Endothelial cell of umbilical vein (primary cell): ENCODE measurements at regions not wholly inside any gene's neighbourhood (a gene's known extent, or its start where the extent isn't known, plus 50 kb on each side); places are given as distances from the start of the nearest gene placed in this dataset.

Source experiments
- BruUV-seq: library from RNA; stranded (reverse); fragments of 400-500 nt; replicated peaks from 2 replicates; lab custom pipeline; 2021; lab: Mats Ljungman, UMichigan
- CTCF ChIA-PET: fragments of 300-600, 350-600 bp; sonication (Branson Sonifier 250); formaldehyde crosslinking; loops from one replicate; lab custom pipeline; 2021; ENCODE audit warnings: antibody characterized with exemption, inconsistent platforms; lab: Charles Lee
- POLR2A ChIA-PET: fragments of 300-600, 350-600 bp; sonication (Branson Sonifier 250); formaldehyde crosslinking; loops from one replicate; lab custom pipeline; 2021; ENCODE audit warnings: antibody characterized with exemption, inconsistent platforms; lab: Charles Lee
- DNase-seq: peaks from one replicate; pipeline ENCODE4 v3.0.0-alpha.2; 2011; ENCODE audit warnings: low read depth, low spot score
- FAIRE-seq: peaks from 2 replicates; lab custom pipeline; 2011; peaks lifted over from hg19 to GRCh38; lab: Jason Lieb, UNC
- H2AFZ ChIP-seq: 2 replicates; pipeline ENCODE4 v1.6.0; 2012; ENCODE audit warnings: low read depth, low read length, control low read depth, inconsistent platforms
- H3K27ac ChIP-seq: 2 replicates; pipeline ENCODE4 v1.5.1; 2011; ENCODE audit warnings: low read depth, mild to moderate bottlenecking, control low read depth, low read length, moderate library complexity; ENCODE audit not compliant: insufficient read depth
- H3K27me3 ChIP-seq, 2 experiments: 2 replicates each; pipeline versions ENCODE4 v1.6.0 to v1.6.1; 2011; ENCODE audit warnings: low read length in 2 of 2, mixed read lengths in 1 of 2; ENCODE audit not compliant: control insufficient read depth in 2 of 2, insufficient read depth in 2 of 2
- H3K36me3 ChIP-seq, 2 experiments: 2 replicates in 1 of 2; 3 replicates in 1 of 2; pipeline ENCODE4 v1.5.1; 2011; ENCODE audit warnings: low read length in 2 of 2, mild to moderate bottlenecking in 1 of 2, moderate library complexity in 1 of 2; ENCODE audit not compliant: control insufficient read depth in 2 of 2, insufficient read depth in 2 of 2; ENCODE audit errors: extremely low read depth in 1 of 2
- H3K4me1 ChIP-seq: 3 replicates; pipeline ENCODE4 v1.5.1; 2011; ENCODE audit warnings: mild to moderate bottlenecking, low read length; ENCODE audit not compliant: control insufficient read depth, insufficient read depth; ENCODE audit errors: extremely low read depth
- H3K4me2 ChIP-seq: 2 replicates; pipeline ENCODE4 v1.6.1; 2011; ENCODE audit warnings: low read length, control low read depth, mixed read lengths; ENCODE audit not compliant: insufficient read depth
- H3K4me3 ChIP-seq, 3 experiments: fragments of 200-600 bp in 1 of 3; sonication (generic), shearing (Covaris generic) in 1 of 3; replicated peaks in 1 of 3; 2 replicates each; pipeline ENCODE4 v1.5.1; 2011 to 2016; ENCODE audit warnings: control low read depth in 3 of 3, low read length in 3 of 3, mild to moderate bottlenecking in 2 of 3, inconsistent platforms in 1 of 3, low read depth in 1 of 3, moderate library complexity in 1 of 3; ENCODE audit not compliant: insufficient read depth in 1 of 3
- H3K79me2 ChIP-seq: 2 replicates; pipeline ENCODE4 v1.6.0; 2012; ENCODE audit warnings: low read length, inconsistent platforms; ENCODE audit not compliant: control insufficient read depth, insufficient read depth
- H3K9ac ChIP-seq: replicated peaks from 2 replicates; pipeline ENCODE3; 2011; ENCODE audit warnings: low read length, control low read depth; ENCODE audit not compliant: insufficient read depth; ENCODE audit errors: extremely low read depth
- H3K9me1 ChIP-seq: replicated peaks from 3 replicates; pipeline ENCODE4 v1.6.0; 2011; ENCODE audit warnings: mild to moderate bottlenecking, low read length; ENCODE audit not compliant: control insufficient read depth, insufficient read depth; ENCODE audit errors: extremely low read depth
- H3K9me3 ChIP-seq: replicated peaks from 2 replicates; pipeline ENCODE4 v1.5.1; 2012; ENCODE audit warnings: low read length, inconsistent platforms; ENCODE audit not compliant: control insufficient read depth, insufficient read depth
- H4K20me1 ChIP-seq: replicated peaks from 2 replicates; pipeline ENCODE3; 2011; ENCODE audit warnings: mild to moderate bottlenecking, low read length; ENCODE audit not compliant: control insufficient read depth, insufficient read depth; ENCODE audit errors: extremely low read depth
- EZH2 ChIP-seq: IDR thresholded peaks from 2 replicates; pipeline ENCODE4 v1.6.1; 2012; ENCODE audit warnings: borderline replicate concordance, low read depth, mild to moderate bottlenecking, moderate library complexity, low read length, inconsistent platforms; ENCODE audit not compliant: severe bottlenecking
- FOS ChIP-seq: IDR thresholded peaks from 2 replicates; pipeline ENCODE4 v1.6.1; 2011; ENCODE audit warnings: mild to moderate bottlenecking, low read length, moderate library complexity, borderline replicate concordance; ENCODE audit not compliant: insufficient read depth
- GATA2 ChIP-seq: IDR thresholded peaks from 2 replicates; pipeline ENCODE4 v1.7.0; 2011; ENCODE audit warnings: low read depth, mild to moderate bottlenecking, moderate library complexity, mixed read lengths, low read length; ENCODE audit not compliant: insufficient read length, insufficient read depth
- JUN ChIP-seq: IDR thresholded peaks from 2 replicates; pipeline ENCODE4 v1.6.1; 2011; ENCODE audit warnings: borderline replicate concordance, low read depth; ENCODE audit not compliant: insufficient read length, insufficient read depth
- MYC ChIP-seq: IDR thresholded peaks from one replicate; pipeline ENCODE4 v1.6.1; 2011; ENCODE audit warnings: mild to moderate bottlenecking, low read depth, low read length
- POLR2A ChIP-seq: IDR thresholded peaks from 2 replicates; pipeline ENCODE4 v1.6.1; 2012; ENCODE audit warnings: low read depth, mild to moderate bottlenecking, control low read depth, low read length
- POLR2AphosphoS5 ChIP-seq: IDR thresholded peaks from 2 replicates; pipeline ENCODE4 v1.6.1; 2012; ENCODE audit warnings: low read depth, mild to moderate bottlenecking, control low read depth, low read length, moderate library complexity; ENCODE audit not compliant: insufficient read depth
- dilution Hi-C: fragments of 300-500 bp; cut with MboI; formaldehyde crosslinking; loops from one replicate; pipeline ENCODE4 v1.15.0; 2019; ENCODE audit warnings: low sequenced_read_pairs; ENCODE audit not compliant: extremely low pct_ligation_motif_present
- intact Hi-C: fragments of 100-400 bp; cut with micrococcal nuclease; formaldehyde crosslinking; loops from one replicate; pipeline ENCODE4 v1.10.0; 2022
- TF ChIP-seq, protein P1 (sequence below), 2 donors: IDR thresholded peaks; 1 replicate in 1 of 2; 2 replicates in 1 of 2; pipeline ENCODE4 v1.5.1; 2011; ENCODE audit warnings: low read length in 2 of 2, mild to moderate bottlenecking in 2 of 2, moderate library complexity in 2 of 2, control low read depth in 1 of 2, inconsistent platforms in 1 of 2, low read depth in 1 of 2; ENCODE audit not compliant: insufficient read depth in 1 of 2; ENCODE audit errors: extremely low read depth in 1 of 2
- TF ChIP-seq, protein P2 (sequence below): IDR thresholded peaks from 2 replicates; pipeline ENCODE4 v1.6.1; 2011; ENCODE audit not compliant: insufficient read depth, insufficient read length

DNA sequence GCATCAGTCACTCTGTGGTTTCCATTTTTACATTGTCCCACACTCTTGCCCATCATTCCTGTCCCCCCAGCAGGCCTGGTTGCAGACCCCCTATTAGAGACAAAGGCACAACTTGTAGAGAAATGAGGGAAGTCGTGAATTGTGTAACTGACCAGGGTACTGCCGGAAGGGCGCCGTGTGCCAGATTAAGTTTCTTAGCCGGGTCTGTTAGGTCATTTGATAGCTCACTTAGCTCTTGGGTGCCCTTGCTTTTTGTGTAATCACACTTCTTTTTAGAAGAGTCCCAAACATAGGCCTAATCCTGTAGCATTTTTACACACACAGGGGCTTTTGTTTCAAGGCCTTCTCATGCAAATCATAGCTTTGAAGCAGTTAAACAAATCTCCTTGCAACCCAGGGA is 87.2 kb downstream of the CTAGE1 start:
- POLR2A ChIA-PET, result no interaction called here
- no peak for DNase-seq
- no peak for TF ChIP-seq JUN
- no peak for TF ChIP-seq POLR2AphosphoS5
- no peak for TF ChIP-seq FOS
- TF ChIP-seq GATA2, result no peak
- TF ChIP-seq, protein P1, sequence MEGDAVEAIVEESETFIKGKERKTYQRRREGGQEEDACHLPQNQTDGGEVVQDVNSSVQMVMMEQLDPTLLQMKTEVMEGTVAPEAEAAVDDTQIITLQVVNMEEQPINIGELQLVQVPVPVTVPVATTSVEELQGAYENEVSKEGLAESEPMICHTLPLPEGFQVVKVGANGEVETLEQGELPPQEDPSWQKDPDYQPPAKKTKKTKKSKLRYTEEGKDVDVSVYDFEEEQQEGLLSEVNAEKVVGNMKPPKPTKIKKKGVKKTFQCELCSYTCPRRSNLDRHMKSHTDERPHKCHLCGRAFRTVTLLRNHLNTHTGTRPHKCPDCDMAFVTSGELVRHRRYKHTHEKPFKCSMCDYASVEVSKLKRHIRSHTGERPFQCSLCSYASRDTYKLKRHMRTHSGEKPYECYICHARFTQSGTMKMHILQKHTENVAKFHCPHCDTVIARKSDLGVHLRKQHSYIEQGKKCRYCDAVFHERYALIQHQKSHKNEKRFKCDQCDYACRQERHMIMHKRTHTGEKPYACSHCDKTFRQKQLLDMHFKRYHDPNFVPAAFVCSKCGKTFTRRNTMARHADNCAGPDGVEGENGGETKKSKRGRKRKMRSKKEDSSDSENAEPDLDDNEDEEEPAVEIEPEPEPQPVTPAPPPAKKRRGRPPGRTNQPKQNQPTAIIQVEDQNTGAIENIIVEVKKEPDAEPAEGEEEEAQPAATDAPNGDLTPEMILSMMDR (IDR thresholded peaks at IDR 0.05; ENCODE audit: extremely low read depth in 1 of 2, insufficient read depth in 1 of 2, low read depth in 1 of 2, low read length in 2 of 2), result no peak
- TF ChIP-seq, protein P2, sequence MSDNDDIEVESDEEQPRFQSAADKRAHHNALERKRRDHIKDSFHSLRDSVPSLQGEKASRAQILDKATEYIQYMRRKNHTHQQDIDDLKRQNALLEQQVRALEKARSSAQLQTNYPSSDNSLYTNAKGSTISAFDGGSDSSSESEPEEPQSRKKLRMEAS, result no peak
- TF ChIP-seq EZH2, result no peak
- TF ChIP-seq POLR2A, result no peak
- TF ChIP-seq MYC, result no peak

More for the DNA sequence above, 87.2 kb downstream of the CTAGE1 start:
- Histone ChIP-seq H3K79me2 (no peaks in the 10 kb centered on the region), H3K9me1 (no peaks in the 10 kb centered on the region), H3K4me2 (no peak overlapping the region), H3K36me3 (no peaks in the 10 kb centered on the region), H3K27me3 (no peaks in the 10 kb centered on the region), H4K20me1 (no peaks in the 10 kb centered on the region), H2AFZ (no peak overlapping the region), H3K4me3 (no peak overlapping the region), H3K4me1 (peaks cover 2% of the 10 kb centered on the region), H3K27ac (no peak overlapping the region), H3K9ac (no peak overlapping the region), H3K9me3 (no peaks in the 10 kb centered on the region)
- FAIRE-seq, result no peak
- CTCF ChIA-PET, result interaction anchor here (1.2 kb wide), 1 partner anchor 21 kb away, joined by 3 read pairs; no protein-coding TSS in a partner anchor
- dilution Hi-C loops, result no loop called here
- no TSS peak for BruUV-seq
- intact Hi-C loops, result loop anchor here (10.0 kb wide), 1 partner anchor 374 kb away; no protein-coding TSS in a partner anchor
